Endothelial cell of umbilical vein (primary cell): ENCODE measurements at regions not wholly inside any gene's neighbourhood (a gene's known extent, or its start where the extent isn't known, plus 50 kb on each side); places are given as distances from the start of the nearest gene placed in this dataset.

Experiments
- CTCF ChIP-seq, 2 donors: IDR thresholded peaks; 1 replicate in 1 of 2; 2 replicates in 1 of 2; pipeline ENCODE4 v1.5.1; 2011; ENCODE audit warnings: low read length in 2 of 2, mild to moderate bottlenecking in 2 of 2, moderate library complexity in 2 of 2, control low read depth in 1 of 2, inconsistent platforms in 1 of 2, low read depth in 1 of 2; ENCODE audit not compliant: insufficient read depth in 1 of 2; ENCODE audit errors: extremely low read depth in 1 of 2
- POLR2A ChIP-seq: IDR thresholded peaks from 2 replicates; pipeline ENCODE4 v1.6.1; 2012; ENCODE audit warnings: low read depth, mild to moderate bottlenecking, control low read depth, low read length
- POLR2AphosphoS5 ChIP-seq: IDR thresholded peaks from 2 replicates; pipeline ENCODE4 v1.6.1; 2012; ENCODE audit warnings: low read depth, mild to moderate bottlenecking, control low read depth, low read length, moderate library complexity; ENCODE audit not compliant: insufficient read depth

- no peak for TF ChIP-seq CTCF (IDR thresholded peaks at IDR 0.05; ENCODE audit: extremely low read depth in 1 of 2, insufficient read depth in 1 of 2, low read depth in 1 of 2, low read length in 2 of 2)
- no peak for TF ChIP-seq POLR2A
- no peak for TF ChIP-seq POLR2AphosphoS5
Observed at GRCh38 chr18:76054156-76054555, 440.9 kb downstream of the ZNF516 start.
